VCaP (cell line): ENCODE measurements at regions not wholly inside any gene's neighbourhood (a gene's known extent, or its start where the extent isn't known, plus 50 kb on each side); places are given as distances from the start of the nearest gene placed in this dataset.

ENCODE experiments used
- H3K27ac ChIP-seq: fragments of 450-650 bp; 2 replicates; pipeline ENCODE4 v1.5.1; 2017
- TF ChIP-seq, protein P1 (sequence below): fragments of 450-650 bp; conservative IDR thresholded peaks from 2 replicates; pipeline ENCODE4 v1.5.1; 2017; ENCODE audit warnings: mild to moderate bottlenecking, moderate library complexity

DNA sequence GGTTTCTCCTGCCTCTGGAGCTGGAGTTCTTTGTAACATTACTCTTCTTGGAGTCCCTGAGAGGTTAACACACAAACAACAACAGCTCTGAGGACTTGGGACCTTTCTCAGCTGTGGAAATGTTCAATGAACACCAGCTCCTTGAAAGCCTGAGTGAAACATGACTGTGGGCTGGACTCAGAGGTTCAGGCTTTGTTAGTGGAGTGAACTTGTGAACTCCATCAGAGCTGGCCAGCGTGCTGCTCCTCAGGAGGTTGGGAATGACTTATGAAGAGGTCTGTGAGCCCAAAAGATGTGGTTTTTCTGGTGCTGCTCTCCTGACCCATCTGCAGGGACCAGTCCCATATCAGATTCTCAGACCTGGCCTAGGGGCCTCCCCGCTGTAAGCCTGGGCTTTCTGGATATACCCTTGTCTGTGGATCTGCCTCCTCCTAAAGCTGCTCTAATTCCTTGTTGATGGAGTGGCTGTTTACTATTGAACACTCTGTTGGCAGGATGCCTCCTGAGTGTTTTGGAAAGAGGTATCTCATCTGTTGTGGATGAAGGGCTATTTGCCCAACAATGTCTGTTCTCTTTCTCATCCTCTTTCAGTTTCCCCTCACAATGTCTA is 170.0 kb upstream of the GDNF start:
- H3K27ac ChIP-seq = no peak overlapping the region
- TF ChIP-seq, protein P1, sequence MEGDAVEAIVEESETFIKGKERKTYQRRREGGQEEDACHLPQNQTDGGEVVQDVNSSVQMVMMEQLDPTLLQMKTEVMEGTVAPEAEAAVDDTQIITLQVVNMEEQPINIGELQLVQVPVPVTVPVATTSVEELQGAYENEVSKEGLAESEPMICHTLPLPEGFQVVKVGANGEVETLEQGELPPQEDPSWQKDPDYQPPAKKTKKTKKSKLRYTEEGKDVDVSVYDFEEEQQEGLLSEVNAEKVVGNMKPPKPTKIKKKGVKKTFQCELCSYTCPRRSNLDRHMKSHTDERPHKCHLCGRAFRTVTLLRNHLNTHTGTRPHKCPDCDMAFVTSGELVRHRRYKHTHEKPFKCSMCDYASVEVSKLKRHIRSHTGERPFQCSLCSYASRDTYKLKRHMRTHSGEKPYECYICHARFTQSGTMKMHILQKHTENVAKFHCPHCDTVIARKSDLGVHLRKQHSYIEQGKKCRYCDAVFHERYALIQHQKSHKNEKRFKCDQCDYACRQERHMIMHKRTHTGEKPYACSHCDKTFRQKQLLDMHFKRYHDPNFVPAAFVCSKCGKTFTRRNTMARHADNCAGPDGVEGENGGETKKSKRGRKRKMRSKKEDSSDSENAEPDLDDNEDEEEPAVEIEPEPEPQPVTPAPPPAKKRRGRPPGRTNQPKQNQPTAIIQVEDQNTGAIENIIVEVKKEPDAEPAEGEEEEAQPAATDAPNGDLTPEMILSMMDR = no peak

DNA sequence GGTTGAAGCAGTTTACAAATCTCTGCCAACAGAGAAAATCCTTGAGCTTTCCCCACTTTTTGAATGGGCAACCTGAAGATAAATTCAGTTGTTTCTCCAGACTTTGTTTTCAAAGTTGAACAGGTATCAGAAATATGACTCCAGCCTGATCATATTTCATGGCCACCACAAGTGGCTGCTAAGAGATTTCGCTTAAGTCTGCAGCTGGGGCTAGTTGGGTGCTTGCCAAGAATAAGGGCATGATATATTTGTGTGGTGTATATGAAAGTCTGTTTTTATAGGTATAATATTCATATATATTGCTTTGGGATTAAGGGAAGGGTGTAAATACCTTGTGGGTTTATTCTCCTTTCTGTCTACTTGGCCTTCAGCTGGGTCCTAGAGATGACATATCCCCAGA is 168.4 kb upstream of the GDNF start:
- H3K27ac ChIP-seq = no peak overlapping the region
- TF ChIP-seq, protein P1 = no peak

DNA sequence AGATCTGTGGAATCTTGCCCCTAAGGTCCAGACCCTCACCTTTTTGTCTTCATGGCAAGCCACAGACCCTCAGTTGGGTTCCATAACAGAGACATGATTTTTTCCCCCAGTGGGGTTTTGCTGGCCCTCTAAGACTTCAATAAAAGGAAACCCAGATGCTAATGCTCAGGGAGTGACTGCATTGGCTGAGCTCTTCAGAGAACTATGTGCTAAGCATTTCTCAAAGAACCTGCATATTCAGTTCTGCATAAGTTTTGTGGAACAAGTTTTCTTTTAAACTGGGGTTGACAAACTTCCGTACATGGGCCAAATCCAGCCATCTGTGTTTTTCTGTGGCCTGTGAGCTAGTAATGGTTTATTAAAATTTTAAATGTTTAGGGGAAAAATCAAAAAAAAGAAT is 159.8 kb upstream of the GDNF start:
- TF ChIP-seq, protein P1 = no peak
- no peak overlapping the region for H3K27ac ChIP-seq

DNA sequence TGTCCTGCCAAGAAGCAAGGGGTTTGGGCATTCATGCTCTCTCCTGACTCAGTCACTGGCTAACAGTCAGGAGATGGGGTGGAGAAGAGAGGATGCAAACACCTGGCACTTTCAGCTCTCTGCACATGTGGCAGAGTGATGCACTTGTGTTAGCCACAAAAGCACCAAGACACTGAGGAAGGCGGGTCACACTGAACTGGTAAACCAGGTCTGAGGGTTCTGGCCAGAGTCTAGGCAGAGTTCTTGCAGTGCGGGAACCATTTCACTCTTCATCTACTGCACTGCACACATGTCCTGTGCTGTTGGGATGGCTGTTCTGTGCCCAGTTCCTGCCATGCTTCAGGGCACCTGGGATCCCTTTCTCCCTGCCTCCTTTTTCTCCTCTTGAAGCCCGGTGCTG is 157.1 kb upstream of the GDNF start:
- H3K27ac ChIP-seq = no peak overlapping the region
- TF ChIP-seq, protein P1 = no peak

DNA sequence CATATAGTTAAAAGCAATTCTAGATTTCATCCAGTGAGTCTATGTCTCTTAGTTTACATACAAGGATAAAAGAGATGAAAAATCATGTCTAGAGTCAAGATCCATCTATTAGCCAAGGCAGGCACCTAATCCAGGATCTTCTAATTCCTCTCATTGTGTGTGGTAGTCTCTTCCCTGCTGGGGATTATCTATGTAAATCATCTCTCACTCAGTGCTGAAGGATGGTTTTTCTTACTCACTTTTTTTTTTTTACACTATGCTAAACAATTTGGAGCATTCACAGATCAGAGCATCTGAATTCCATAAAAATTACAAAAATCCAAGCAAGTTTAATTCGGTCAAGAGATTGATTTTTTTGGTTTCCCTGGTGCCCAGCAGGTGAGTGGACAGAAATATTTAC is 154.9 kb upstream of the GDNF start:
- TF ChIP-seq, protein P1 = no peak
- no peak overlapping the region for H3K27ac ChIP-seq

DNA sequence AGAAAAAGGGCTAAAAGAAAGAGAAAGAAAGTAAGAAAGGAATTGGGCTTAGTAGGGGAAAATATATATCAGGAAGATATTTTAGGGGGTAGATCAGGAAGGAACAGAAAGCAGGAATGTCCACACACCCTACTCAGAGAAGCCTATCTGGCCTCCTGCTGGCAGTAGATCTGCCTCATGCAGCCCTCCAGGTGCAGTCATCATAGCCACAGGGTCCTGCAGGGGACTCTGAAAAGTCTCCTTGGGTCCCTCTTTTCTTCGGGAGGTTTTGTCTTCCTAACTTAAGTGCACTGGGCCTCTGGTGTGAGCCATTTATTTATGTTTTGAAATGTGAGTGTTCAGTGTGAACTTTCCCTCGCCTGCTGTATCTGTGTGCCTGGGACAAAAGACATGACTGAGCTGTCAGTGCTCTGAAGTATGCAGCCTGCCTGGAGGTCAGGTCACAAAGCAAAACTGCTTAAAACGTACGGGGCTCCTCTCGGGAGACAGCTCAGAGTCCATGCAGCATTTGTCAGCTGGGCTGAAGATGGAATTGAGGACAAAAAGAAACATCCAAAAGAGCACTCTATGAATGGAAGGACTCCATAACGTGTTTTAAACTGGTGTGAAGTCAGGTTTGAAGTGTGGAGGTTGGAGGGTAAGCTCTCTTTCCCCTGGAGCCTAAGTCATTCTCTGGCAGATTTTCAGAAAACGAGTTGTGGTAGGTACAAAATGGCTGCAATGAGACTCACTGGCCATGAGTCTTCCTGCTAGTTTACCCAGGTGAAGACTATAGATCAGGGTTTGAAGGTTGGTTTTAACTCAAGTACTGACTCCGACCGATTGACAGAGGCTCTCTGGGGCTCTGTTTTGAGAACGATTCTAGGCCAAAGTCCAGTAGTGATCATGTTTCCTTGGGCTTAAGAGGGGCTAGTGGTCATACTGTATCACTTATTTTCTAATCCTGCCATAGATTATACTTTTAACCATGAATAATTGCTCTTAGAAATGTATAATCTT is 151.8 kb upstream of the GDNF start:
- TF ChIP-seq, protein P1 = no peak
- no peak overlapping the region for H3K27ac ChIP-seq

DNA sequence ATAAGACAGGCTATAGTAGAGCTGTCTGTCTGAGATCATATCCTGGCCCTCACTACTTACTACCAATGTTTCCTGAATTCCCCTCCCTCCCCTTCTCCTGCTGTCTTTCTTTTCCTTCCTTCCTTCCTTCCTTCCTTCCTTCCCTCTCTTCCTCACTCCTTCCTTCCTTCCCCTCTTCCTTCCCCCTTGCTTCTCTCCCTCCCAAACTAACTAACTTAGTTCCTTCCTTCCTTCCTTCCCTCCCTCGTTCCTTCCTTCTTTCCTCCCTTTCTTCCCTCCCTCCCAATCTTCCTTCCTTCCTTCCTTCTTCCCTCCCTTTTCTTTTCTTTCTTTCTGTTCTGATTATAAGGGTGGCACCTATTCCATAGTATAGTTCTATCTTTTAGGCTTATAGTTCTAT is 150.0 kb upstream of the GDNF start:
- H3K27ac ChIP-seq = no peak overlapping the region
- TF ChIP-seq, protein P1 = no peak
